MCF 10A (cell line): ENCODE measurements at regions not wholly inside any gene's neighbourhood (a gene's known extent, or its start where the extent isn't known, plus 50 kb on each side); places are given as distances from the start of the nearest gene placed in this dataset.

Experiments used
- BruUV-seq: library from RNA; stranded (reverse); fragments of 400-500 nt; replicated peaks from 2 replicates; lab custom pipeline; 2021; lab: Mats Ljungman, UMichigan
- CTCF ChIA-PET: fragments of 300-600 bp; sonication (Branson Sonifier 250); formaldehyde crosslinking; extraction: SDS; loops from one replicate; lab custom pipeline; 2021; ENCODE audit warnings: antibody characterized with exemption, inconsistent platforms; lab: Yijun Ruan, JAX
- POLR2A ChIA-PET: fragments of 300-600, 350-650 bp; sonication (Branson Sonifier 250); formaldehyde crosslinking; extraction: SDS; loops from one replicate; lab custom pipeline; 2020; ENCODE audit warnings: antibody characterized with exemption, inconsistent platforms; lab: Yijun Ruan, JAX
- DNase-seq: peaks from one replicate; pipeline ENCODE4 v3.0.0-alpha.2; 2018; ENCODE audit not compliant: unreplicated experiment
- H3K27ac Mint-ChIP-seq: one replicate; pipeline ENCODE4 v1.8.0; 2022; ENCODE audit warnings: mild to moderate bottlenecking, low read depth, mixed read lengths; ENCODE audit not compliant: unreplicated experiment
- H3K27me3 Mint-ChIP-seq: one replicate; pipeline ENCODE4 v1.8.0; 2022; ENCODE audit warnings: mixed read lengths; ENCODE audit not compliant: insufficient read depth, unreplicated experiment
- H3K36me3 Mint-ChIP-seq: one replicate; pipeline ENCODE4 v1.8.0; 2022; ENCODE audit warnings: mild to moderate bottlenecking, moderate library complexity, mixed read lengths; ENCODE audit not compliant: insufficient read depth, unreplicated experiment
- H3K4me1 Mint-ChIP-seq: one replicate; pipeline ENCODE4 v1.8.0; 2022; ENCODE audit warnings: mixed read lengths; ENCODE audit not compliant: insufficient read depth, unreplicated experiment
- H3K4me3 Mint-ChIP-seq: one replicate; pipeline ENCODE4 v1.8.0; 2022; ENCODE audit warnings: mild to moderate bottlenecking, moderate library complexity, mixed read lengths; ENCODE audit not compliant: unreplicated experiment
- H3K9me3 Mint-ChIP-seq: one replicate; pipeline ENCODE4 v1.8.0; 2022; ENCODE audit warnings: mixed read lengths; ENCODE audit not compliant: unreplicated experiment
- CTCF ChIP-seq: fragments of 200-600 bp; IDR thresholded peaks from one replicate; pipeline ENCODE4 v1.8.0; 2022; ENCODE audit warnings: antibody characterized with exemption, mild to moderate bottlenecking; ENCODE audit not compliant: unreplicated experiment
- intact Hi-C: fragments of 100-400 bp; cut with micrococcal nuclease; formaldehyde crosslinking; loops from 2 replicates; pipeline ENCODE4 v1.14.1; 2022

GRCh38 chr6:168214586-168215104 is 104.9 kb downstream of the DACT2 start:
- H3K4me3 Mint-ChIP-seq = no peak overlapping the region
- CTCF ChIA-PET = no interaction called here

DNA sequence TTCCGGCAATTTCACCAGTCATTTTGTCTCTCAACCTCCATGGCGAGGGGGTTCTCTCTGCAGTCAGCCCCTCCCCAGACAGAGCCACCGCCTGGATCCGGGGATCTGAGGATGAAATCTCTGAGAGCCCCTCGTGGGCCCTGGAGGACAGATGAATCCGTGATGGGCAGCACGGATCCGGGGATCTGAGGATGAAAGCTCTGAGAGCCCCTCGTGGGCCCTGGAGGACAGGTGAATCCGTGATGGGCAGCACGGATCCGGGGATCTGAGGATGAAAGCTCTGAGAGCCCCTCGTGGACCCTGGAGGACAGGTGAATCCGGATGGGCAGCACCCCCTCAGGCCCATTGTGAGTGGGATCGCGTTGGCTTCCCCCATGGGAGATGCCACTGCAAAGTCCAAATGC is 106.5 kb downstream of the DACT2 start:
- ChIA-PET CTCF (no interaction called here), POLR2A (no interaction called here)
- H3K4me1 Mint-ChIP-seq = no peaks in the 10 kb centered on the region
- no peaks in the 10 kb centered on the region for H3K9me3 Mint-ChIP-seq
- intact Hi-C loops = no loop called here
- no peaks in the 10 kb centered on the region for H3K36me3 Mint-ChIP-seq
- no peak for DNase-seq
- peaks cover 39% of the 10 kb centered on the region for H3K27me3 Mint-ChIP-seq
- no peak for TF ChIP-seq CTCF
- no peak overlapping the region for H3K4me3 Mint-ChIP-seq
- H3K27ac Mint-ChIP-seq = no peak overlapping the region
- no TSS peak for BruUV-seq

More at GRCh38 chr6:168214586-168215104, 104.9 kb downstream of the DACT2 start:
- H3K4me1 Mint-ChIP-seq = no peaks in the 10 kb centered on the region
- H3K27ac Mint-ChIP-seq = no peak overlapping the region
- POLR2A ChIA-PET = no interaction called here
- no peak for DNase-seq
- intact Hi-C loops = no loop called here
- TF ChIP-seq CTCF = no peak
- no peaks in the 10 kb centered on the region for H3K36me3 Mint-ChIP-seq
- no TSS peak for BruUV-seq
- no peaks in the 10 kb centered on the region for H3K9me3 Mint-ChIP-seq
- H3K27me3 Mint-ChIP-seq = peaks cover 50% of the 10 kb centered on the region

- no peak for TF ChIP-seq CTCF
- ChIA-PET POLR2A (no interaction called here), CTCF (no interaction called here)
- Mint-ChIP-seq H3K4me1 (no peaks in the 10 kb centered on the region), H3K27ac (no peak overlapping the region), H3K4me3 (no peak overlapping the region), H3K27me3 (peaks cover 32% of the 10 kb centered on the region), H3K9me3 (no peaks in the 10 kb centered on the region), H3K36me3 (no peaks in the 10 kb centered on the region)
- BruUV-seq = no TSS peak
- intact Hi-C loops = no loop called here
- no peak for DNase-seq
Measured at GRCh38 chr6:168212362-168212761, 107.2 kb downstream of the DACT2 start.

DNA sequence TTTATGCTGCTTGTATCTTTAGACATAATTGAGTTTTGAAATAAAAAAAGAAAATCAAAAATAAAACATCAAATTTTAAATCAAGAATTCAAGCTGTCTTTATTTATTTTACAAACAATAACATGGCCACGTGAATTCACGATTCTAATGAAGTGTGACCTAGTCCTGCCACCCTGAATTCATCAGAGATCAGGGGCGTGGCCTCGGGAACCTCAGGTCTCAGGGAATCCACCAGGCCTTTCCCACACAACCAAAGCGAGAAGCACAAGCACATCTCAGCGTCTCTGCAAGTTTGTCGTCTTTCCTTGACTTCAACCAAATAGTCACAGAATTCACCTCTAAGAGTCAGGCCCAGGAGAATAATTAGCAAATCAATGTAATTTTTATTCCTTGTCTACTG is 107.9 kb downstream of the DACT2 start:
- Mint-ChIP-seq H3K27me3 (peaks cover 25% of the 10 kb centered on the region), H3K4me1 (no peaks in the 10 kb centered on the region), H3K9me3 (no peaks in the 10 kb centered on the region), H3K36me3 (no peaks in the 10 kb centered on the region), H3K27ac (no peak overlapping the region), H3K4me3 (no peak overlapping the region)
- TF ChIP-seq CTCF = no peak
- no peak for DNase-seq
- no TSS peak for BruUV-seq
- intact Hi-C loops = no loop called here
- ChIA-PET CTCF (interaction anchor here (0.6 kb wide), 1 partner anchor 75 kb away, joined by 4 read pairs; no protein-coding TSS in a partner anchor), POLR2A (no interaction called here)
